GM23338 (cell line): ENCODE measurements at regions not wholly inside any gene's neighbourhood (a gene's known extent, or its start where the extent isn't known, plus 50 kb on each side); places are given as distances from the start of the nearest gene placed in this dataset.
A peak's percentile ranks its signal among the peaks of the same experiment; 100 is the strongest.

Source experiments
- ATAC-seq: fragments of 200-7000 bp; cut with Tn5 transposase; 3 replicates; pipeline ENCODE4 v1.9.1; 2020
- DNase-seq: peaks from one replicate; pipeline ENCODE4 v3.0.0-alpha.2; 2015; ENCODE audit warnings: low spot score
- H2AFZ ChIP-seq: fragments of 200-600 bp; sonication (generic); 2 replicates; pipeline ENCODE4 v1.8.0; 2016; ENCODE audit warnings: antibody characterized with exemption, mild to moderate bottlenecking, moderate library complexity
- H3F3A ChIP-seq: fragments of 200-600 bp; sonication (generic); replicated peaks from 2 replicates; pipeline ENCODE4 v1.8.0; 2017; ENCODE audit warnings: antibody characterized with exemption, mixed run types, low read depth
- H3K27ac ChIP-seq: fragments of 200-600 bp; sonication (generic); 2 replicates; pipeline ENCODE4 v1.6.1; 2016; ENCODE audit warnings: low read depth
- H3K27me3 ChIP-seq: fragments of 200-600 bp; sonication (generic); 2 replicates; pipeline ENCODE4 v1.8.0; 2016; ENCODE audit warnings: mild to moderate bottlenecking, mixed run types, moderate library complexity; ENCODE audit not compliant: insufficient read depth
- H3K36me3 ChIP-seq: fragments of 200-600 bp; sonication (generic); 2 replicates; pipeline ENCODE4 v1.8.0; 2016; ENCODE audit warnings: mild to moderate bottlenecking; ENCODE audit not compliant: insufficient read depth
- H3K4me1 ChIP-seq: fragments of 200-600 bp; sonication (generic); 2 replicates; pipeline ENCODE4 v1.8.0; 2016; ENCODE audit warnings: mild to moderate bottlenecking, moderate library complexity; ENCODE audit not compliant: insufficient read depth
- H3K4me2 ChIP-seq: fragments of 200-600 bp; sonication (generic); 2 replicates; pipeline ENCODE4 v1.7.1; 2017; ENCODE audit warnings: mixed run types
- H3K4me3 ChIP-seq: fragments of 200-600 bp; sonication (generic); 2 replicates; pipeline ENCODE4 v1.6.1; 2016; ENCODE audit warnings: mixed run types
- H3K79me2 ChIP-seq: fragments of 200-600 bp; sonication (generic); replicated peaks from 2 replicates; pipeline ENCODE4 v1.8.0; 2017; ENCODE audit warnings: mild to moderate bottlenecking; ENCODE audit not compliant: insufficient read depth
- H3K9me2 ChIP-seq: fragments of 200-600 bp; sonication (generic); 2 replicates; pipeline ENCODE4 v1.8.0; 2017; ENCODE audit not compliant: insufficient read depth
- H4K20me1 ChIP-seq: fragments of 200-600 bp; sonication (generic); replicated peaks from 2 replicates; pipeline ENCODE4 v1.8.0; 2017; ENCODE audit warnings: mild to moderate bottlenecking; ENCODE audit not compliant: insufficient read depth
- H3K27ac Mint-ChIP-seq: 2 replicates; pipeline ENCODE4 v1.8.0; 2020; ENCODE audit warnings: inconsistent platforms, mild to moderate bottlenecking, moderate library complexity, mixed read lengths
- H3K27me3 Mint-ChIP-seq: 3 replicates; pipeline ENCODE4 v1.8.0; 2022; ENCODE audit warnings: low read depth, mild to moderate bottlenecking, moderate library complexity, mixed read lengths, inconsistent platforms; ENCODE audit not compliant: insufficient read depth, poor library complexity
- H3K36me3 Mint-ChIP-seq: 3 replicates; pipeline ENCODE4 v1.8.0; 2021; ENCODE audit warnings: low read depth, mild to moderate bottlenecking, inconsistent platforms, moderate library complexity, mixed read lengths
- H3K4me1 Mint-ChIP-seq: 3 replicates; pipeline ENCODE4 v1.8.0; 2020; ENCODE audit warnings: mild to moderate bottlenecking, inconsistent platforms, mixed read lengths
- H3K4me3 Mint-ChIP-seq: 3 replicates; pipeline ENCODE4 v1.8.0; 2021; ENCODE audit warnings: moderate library complexity, mild to moderate bottlenecking, inconsistent platforms, mixed read lengths
- H3K9me3 Mint-ChIP-seq: 3 replicates; pipeline ENCODE4 v1.8.0; 2020; ENCODE audit warnings: moderate library complexity, mild to moderate bottlenecking, inconsistent platforms, mixed read lengths
- CREB1 ChIP-seq: fragments of 250-450 bp; sonication (Bioruptor Pico); IDR thresholded peaks from 2 replicates; pipeline ENCODE4 v1.5.0; 2020; ENCODE audit warnings: low read depth, mild to moderate bottlenecking, moderate library complexity
- EZH2 ChIP-seq: fragments of 200-600 bp; sonication (generic); IDR thresholded peaks from one replicate; pipeline ENCODE4 v1.8.0; 2017; ENCODE audit warnings: antibody characterized with exemption, mild to moderate bottlenecking, low read depth; ENCODE audit not compliant: unreplicated experiment
- EZH2phosphoT487 ChIP-seq: fragments of 200-600 bp; sonication (generic); IDR thresholded peaks from one replicate; pipeline ENCODE4 v1.8.1; 2018; ENCODE audit warnings: antibody characterized with exemption; ENCODE audit not compliant: unreplicated experiment
- JUNB ChIP-seq: IDR thresholded peaks from one replicate; pipeline ENCODE4 v1.6.1; 2016; ENCODE audit warnings: antibody characterized with exemption; ENCODE audit not compliant: unreplicated experiment
- NANOG ChIP-seq: IDR thresholded peaks from 2 replicates; pipeline ENCODE4 v1.6.1; 2016; ENCODE audit warnings: antibody characterized with exemption, borderline replicate concordance
- STAT1 ChIP-seq: IDR thresholded peaks from one replicate; pipeline ENCODE4 v1.6.1; 2016; ENCODE audit warnings: antibody characterized with exemption; ENCODE audit not compliant: unreplicated experiment
- ZNF114 ChIP-seq: fragments of 250-450 bp; sonication (Bioruptor Pico); IDR thresholded peaks from 2 replicates; pipeline ENCODE4 v1.5.0; 2020; ENCODE audit warnings: mild to moderate bottlenecking, moderate library complexity
- TF ChIP-seq, protein P1 (sequence below): IDR thresholded peaks from 2 replicates; pipeline ENCODE4 v1.6.1; 2016; ENCODE audit warnings: antibody characterized with exemption
- TF ChIP-seq, protein P2 (sequence below): IDR thresholded peaks from one replicate; pipeline ENCODE4 v1.6.1; 2018; ENCODE audit warnings: antibody characterized with exemption; ENCODE audit not compliant: unreplicated experiment
- TF ChIP-seq, protein P3 (sequence below), 2 experiments: fragments of 200-600 bp in 1 of 2; sonication (generic) in 1 of 2; conservative IDR thresholded peaks; 2 replicates each; pipeline versions ENCODE4 v1.5.1 to v1.6.1; 2016 to 2017; ENCODE audit warnings: antibody characterized with exemption in 2 of 2, low read depth in 2 of 2, mild to moderate bottlenecking in 2 of 2, moderate library complexity in 1 of 2

DNA sequence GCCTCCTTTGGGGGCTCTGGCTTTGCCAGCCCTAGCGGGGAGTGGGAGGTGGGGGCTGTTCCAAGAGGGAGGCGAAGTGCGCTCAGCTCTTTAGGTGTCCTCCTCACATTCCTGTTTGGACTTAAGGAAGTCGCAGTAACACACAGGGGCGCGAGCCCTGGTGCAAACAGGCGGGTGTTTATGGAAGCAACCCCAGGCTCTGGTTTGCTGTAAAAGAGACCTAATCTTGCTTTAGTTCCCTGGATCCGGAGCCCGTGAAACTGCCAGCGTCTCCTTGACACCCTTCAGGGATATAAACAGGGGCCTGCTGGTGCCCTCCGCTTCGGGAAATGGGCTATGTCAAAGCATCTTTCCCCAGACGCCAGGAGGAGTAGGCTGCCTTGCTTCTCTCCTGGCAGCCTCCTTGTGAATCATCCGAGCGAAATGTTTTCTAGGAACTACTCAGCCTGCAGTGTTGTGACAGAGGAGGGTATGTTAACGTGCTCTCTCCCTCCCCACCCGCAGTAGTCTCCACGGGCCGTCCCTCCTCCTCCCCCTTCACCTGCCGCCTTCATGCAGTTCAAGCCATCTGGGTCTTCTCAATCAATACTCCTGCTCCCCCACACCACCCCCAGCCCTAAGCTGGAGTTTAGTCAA, 168.0 kb upstream of the LRFN2 start:
- no peak overlapping the region for H3K27ac ChIP-seq
- peak overlapping the region; percentile 93 for H3K4me2 ChIP-seq
- no peaks in the 10 kb centered on the region for H3K9me2 ChIP-seq
- H4K20me1 ChIP-seq, result no peaks in the 10 kb centered on the region
- H3K4me3 ChIP-seq, result peak overlapping the region; percentile 65
- peak overlapping the region; percentile 100 for H2AFZ ChIP-seq
- Mint-ChIP-seq H3K27ac (no peak overlapping the region), H3K27me3 (peaks cover 13% of the 10 kb centered on the region), H3K9me3 (no peaks in the 10 kb centered on the region), H3K4me1 (peaks cover 10% of the 10 kb centered on the region; the same call in 2 of the 3 replicates), H3K36me3 (no peaks in the 10 kb centered on the region), H3K4me3 (peak overlapping the region; percentile 50; the same call in 1 of the 3 replicates)
- TF ChIP-seq, protein P1, sequence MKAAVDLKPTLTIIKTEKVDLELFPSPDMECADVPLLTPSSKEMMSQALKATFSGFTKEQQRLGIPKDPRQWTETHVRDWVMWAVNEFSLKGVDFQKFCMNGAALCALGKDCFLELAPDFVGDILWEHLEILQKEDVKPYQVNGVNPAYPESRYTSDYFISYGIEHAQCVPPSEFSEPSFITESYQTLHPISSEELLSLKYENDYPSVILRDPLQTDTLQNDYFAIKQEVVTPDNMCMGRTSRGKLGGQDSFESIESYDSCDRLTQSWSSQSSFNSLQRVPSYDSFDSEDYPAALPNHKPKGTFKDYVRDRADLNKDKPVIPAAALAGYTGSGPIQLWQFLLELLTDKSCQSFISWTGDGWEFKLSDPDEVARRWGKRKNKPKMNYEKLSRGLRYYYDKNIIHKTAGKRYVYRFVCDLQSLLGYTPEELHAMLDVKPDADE, result no peak
- TF ChIP-seq EZH2phosphoT487, result no peak
- TF ChIP-seq STAT1, result no peak
- TF ChIP-seq CREB1 (CRISPR knock-in tag), result no peak
- TF ChIP-seq, protein P2, sequence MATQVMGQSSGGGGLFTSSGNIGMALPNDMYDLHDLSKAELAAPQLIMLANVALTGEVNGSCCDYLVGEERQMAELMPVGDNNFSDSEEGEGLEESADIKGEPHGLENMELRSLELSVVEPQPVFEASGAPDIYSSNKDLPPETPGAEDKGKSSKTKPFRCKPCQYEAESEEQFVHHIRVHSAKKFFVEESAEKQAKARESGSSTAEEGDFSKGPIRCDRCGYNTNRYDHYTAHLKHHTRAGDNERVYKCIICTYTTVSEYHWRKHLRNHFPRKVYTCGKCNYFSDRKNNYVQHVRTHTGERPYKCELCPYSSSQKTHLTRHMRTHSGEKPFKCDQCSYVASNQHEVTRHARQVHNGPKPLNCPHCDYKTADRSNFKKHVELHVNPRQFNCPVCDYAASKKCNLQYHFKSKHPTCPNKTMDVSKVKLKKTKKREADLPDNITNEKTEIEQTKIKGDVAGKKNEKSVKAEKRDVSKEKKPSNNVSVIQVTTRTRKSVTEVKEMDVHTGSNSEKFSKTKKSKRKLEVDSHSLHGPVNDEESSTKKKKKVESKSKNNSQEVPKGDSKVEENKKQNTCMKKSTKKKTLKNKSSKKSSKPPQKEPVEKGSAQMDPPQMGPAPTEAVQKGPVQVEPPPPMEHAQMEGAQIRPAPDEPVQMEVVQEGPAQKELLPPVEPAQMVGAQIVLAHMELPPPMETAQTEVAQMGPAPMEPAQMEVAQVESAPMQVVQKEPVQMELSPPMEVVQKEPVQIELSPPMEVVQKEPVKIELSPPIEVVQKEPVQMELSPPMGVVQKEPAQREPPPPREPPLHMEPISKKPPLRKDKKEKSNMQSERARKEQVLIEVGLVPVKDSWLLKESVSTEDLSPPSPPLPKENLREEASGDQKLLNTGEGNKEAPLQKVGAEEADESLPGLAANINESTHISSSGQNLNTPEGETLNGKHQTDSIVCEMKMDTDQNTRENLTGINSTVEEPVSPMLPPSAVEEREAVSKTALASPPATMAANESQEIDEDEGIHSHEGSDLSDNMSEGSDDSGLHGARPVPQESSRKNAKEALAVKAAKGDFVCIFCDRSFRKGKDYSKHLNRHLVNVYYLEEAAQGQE, result no peak
- TF ChIP-seq JUNB, result no peak
- TF ChIP-seq, protein P3, sequence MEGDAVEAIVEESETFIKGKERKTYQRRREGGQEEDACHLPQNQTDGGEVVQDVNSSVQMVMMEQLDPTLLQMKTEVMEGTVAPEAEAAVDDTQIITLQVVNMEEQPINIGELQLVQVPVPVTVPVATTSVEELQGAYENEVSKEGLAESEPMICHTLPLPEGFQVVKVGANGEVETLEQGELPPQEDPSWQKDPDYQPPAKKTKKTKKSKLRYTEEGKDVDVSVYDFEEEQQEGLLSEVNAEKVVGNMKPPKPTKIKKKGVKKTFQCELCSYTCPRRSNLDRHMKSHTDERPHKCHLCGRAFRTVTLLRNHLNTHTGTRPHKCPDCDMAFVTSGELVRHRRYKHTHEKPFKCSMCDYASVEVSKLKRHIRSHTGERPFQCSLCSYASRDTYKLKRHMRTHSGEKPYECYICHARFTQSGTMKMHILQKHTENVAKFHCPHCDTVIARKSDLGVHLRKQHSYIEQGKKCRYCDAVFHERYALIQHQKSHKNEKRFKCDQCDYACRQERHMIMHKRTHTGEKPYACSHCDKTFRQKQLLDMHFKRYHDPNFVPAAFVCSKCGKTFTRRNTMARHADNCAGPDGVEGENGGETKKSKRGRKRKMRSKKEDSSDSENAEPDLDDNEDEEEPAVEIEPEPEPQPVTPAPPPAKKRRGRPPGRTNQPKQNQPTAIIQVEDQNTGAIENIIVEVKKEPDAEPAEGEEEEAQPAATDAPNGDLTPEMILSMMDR (conservative IDR thresholded peaks at IDR 0.05; ENCODE audit: low read depth in 2 of 2), result no peak
- no peak for TF ChIP-seq ZNF114 (CRISPR knock-in tag)
- TF ChIP-seq EZH2, result no peak
- TF ChIP-seq NANOG, result no peak
- H3F3A ChIP-seq, result no peaks in the 10 kb centered on the region
- peaks cover 8% of the 10 kb centered on the region for H3K4me1 ChIP-seq
- H3K36me3 ChIP-seq, result no peaks in the 10 kb centered on the region
- H3K79me2 ChIP-seq, result no peaks in the 10 kb centered on the region
- ATAC-seq (peak; percentile 69), DNase-seq (peak; percentile 51)
- H3K27me3 ChIP-seq, result peaks cover 42% of the 10 kb centered on the region
